Loucy (cell line): ENCODE measurements at regions not wholly inside any gene's neighbourhood (a gene's known extent, or its start where the extent isn't known, plus 50 kb on each side); places are given as distances from the start of the nearest gene placed in this dataset.

Experiments
- H2AFZ ChIP-seq: fragments of 200-600 bp; sonication (generic); 2 replicates; pipeline ENCODE4 v1.6.0; 2016; ENCODE audit warnings: antibody characterized with exemption, mild to moderate bottlenecking, low read length, moderate library complexity
- H3F3A ChIP-seq: fragments of 200-600 bp; 2 replicates; pipeline ENCODE4 v1.6.0; 2016; ENCODE audit warnings: antibody characterized with exemption, low read depth, mild to moderate bottlenecking
- H3K27me3 ChIP-seq: fragments of 200-600 bp; sonication (generic); 2 replicates; pipeline ENCODE4 v1.6.1; 2014; ENCODE audit warnings: low read length, mild to moderate bottlenecking; ENCODE audit not compliant: insufficient read depth, poor library complexity, severe bottlenecking
- H3K36me3 ChIP-seq: fragments of 200-600 bp; sonication (generic); 2 replicates; pipeline ENCODE4 v1.6.1; 2016; ENCODE audit warnings: low read length; ENCODE audit not compliant: insufficient read depth
- H3K4me1 ChIP-seq: fragments of 200-600 bp; sonication (generic); 2 replicates; pipeline ENCODE4 v1.5.1; 2014; ENCODE audit warnings: low read length, mild to moderate bottlenecking; ENCODE audit not compliant: insufficient read depth, poor library complexity, severe bottlenecking
- H3K4me2 ChIP-seq: fragments of 200-600 bp; sonication (generic); 2 replicates; pipeline ENCODE4 v1.6.0; 2014; ENCODE audit warnings: antibody characterized with exemption, low read length, low read depth, mild to moderate bottlenecking; ENCODE audit not compliant: poor library complexity, severe bottlenecking
- H3K4me3 ChIP-seq: fragments of 200-600 bp; sonication (generic); 2 replicates; pipeline ENCODE4 v1.5.1; 2014; ENCODE audit warnings: low read length, mild to moderate bottlenecking, mixed read lengths; ENCODE audit not compliant: poor library complexity, severe bottlenecking
- H3K79me2 ChIP-seq: fragments of 200-600 bp; sonication (generic); 2 replicates; pipeline ENCODE4 v1.6.1; 2014; ENCODE audit warnings: low read length; ENCODE audit not compliant: insufficient read depth
- H3K9ac ChIP-seq: fragments of 200-600 bp; sonication (generic); 2 replicates; pipeline ENCODE4 v1.6.0; 2014; ENCODE audit warnings: mild to moderate bottlenecking, low read depth, low read length, moderate library complexity; ENCODE audit not compliant: poor library complexity, severe bottlenecking
- H3K9me2 ChIP-seq: fragments of 200-600 bp; sonication (generic); replicated peaks from 2 replicates; pipeline ENCODE4 v1.6.1; 2016; ENCODE audit warnings: low read depth, low read length, mixed read lengths
- H3K9me3 ChIP-seq: fragments of 200-600 bp; sonication (generic); 2 replicates; pipeline ENCODE4 v1.6.1; 2014; ENCODE audit warnings: mild to moderate bottlenecking, antibody characterized with exemption, low read length, low read depth; ENCODE audit not compliant: insufficient read depth
- H4K20me1 ChIP-seq: fragments of 200-600 bp; sonication (generic); 2 replicates; pipeline ENCODE4 v1.6.0; 2014; ENCODE audit warnings: antibody characterized with exemption, low read length, mild to moderate bottlenecking; ENCODE audit not compliant: insufficient read depth, poor library complexity, severe bottlenecking
- EZH2phosphoT487 ChIP-seq: fragments of 200-600 bp; IDR thresholded peaks from 2 replicates; pipeline ENCODE4 v1.6.1; 2018; ENCODE audit warnings: antibody characterized with exemption, mild to moderate bottlenecking, moderate library complexity, borderline replicate concordance
- TF ChIP-seq, protein P1 (sequence below): fragments of 200-600 bp; sonication (generic); conservative IDR thresholded peaks from 2 replicates; pipeline ENCODE4 v1.5.1; 2014; ENCODE audit warnings: mild to moderate bottlenecking, antibody characterized with exemption, low read length

DNA sequence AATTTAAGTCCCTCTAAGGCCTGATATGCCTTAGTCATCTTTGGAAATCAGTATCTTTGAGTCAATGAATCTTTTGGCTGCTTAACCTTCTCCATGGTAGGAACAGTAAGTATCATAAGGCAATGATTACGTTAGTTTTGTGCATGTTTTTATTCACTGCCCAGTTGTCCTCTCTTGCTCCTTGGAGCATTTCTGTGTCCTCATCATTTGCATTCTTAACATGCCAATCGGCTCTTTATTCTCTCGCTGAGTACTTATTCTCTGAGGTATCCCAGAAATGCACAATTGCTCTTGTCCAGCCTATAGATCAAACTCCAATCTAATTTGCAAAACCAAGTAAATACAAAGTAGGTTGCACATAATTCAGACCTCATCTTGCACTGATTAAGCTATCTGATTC is 405.0 kb upstream of the IL12A start:
- Histone ChIP-seq H2AFZ (no peak overlapping the region), H3F3A (no peaks in the 10 kb centered on the region), H4K20me1 (no peaks in the 10 kb centered on the region), H3K9me2 (no peaks in the 10 kb centered on the region), H3K27me3 (no peaks in the 10 kb centered on the region), H3K79me2 (no peaks in the 10 kb centered on the region), H3K9me3 (no peaks in the 10 kb centered on the region), H3K36me3 (no peaks in the 10 kb centered on the region), H3K9ac (no peak overlapping the region), H3K4me1 (no peaks in the 10 kb centered on the region), H3K4me3 (no peak overlapping the region), H3K4me2 (no peak overlapping the region)
- TF ChIP-seq, protein P1, sequence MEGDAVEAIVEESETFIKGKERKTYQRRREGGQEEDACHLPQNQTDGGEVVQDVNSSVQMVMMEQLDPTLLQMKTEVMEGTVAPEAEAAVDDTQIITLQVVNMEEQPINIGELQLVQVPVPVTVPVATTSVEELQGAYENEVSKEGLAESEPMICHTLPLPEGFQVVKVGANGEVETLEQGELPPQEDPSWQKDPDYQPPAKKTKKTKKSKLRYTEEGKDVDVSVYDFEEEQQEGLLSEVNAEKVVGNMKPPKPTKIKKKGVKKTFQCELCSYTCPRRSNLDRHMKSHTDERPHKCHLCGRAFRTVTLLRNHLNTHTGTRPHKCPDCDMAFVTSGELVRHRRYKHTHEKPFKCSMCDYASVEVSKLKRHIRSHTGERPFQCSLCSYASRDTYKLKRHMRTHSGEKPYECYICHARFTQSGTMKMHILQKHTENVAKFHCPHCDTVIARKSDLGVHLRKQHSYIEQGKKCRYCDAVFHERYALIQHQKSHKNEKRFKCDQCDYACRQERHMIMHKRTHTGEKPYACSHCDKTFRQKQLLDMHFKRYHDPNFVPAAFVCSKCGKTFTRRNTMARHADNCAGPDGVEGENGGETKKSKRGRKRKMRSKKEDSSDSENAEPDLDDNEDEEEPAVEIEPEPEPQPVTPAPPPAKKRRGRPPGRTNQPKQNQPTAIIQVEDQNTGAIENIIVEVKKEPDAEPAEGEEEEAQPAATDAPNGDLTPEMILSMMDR = no peak
- TF ChIP-seq EZH2phosphoT487 = no peak

DNA sequence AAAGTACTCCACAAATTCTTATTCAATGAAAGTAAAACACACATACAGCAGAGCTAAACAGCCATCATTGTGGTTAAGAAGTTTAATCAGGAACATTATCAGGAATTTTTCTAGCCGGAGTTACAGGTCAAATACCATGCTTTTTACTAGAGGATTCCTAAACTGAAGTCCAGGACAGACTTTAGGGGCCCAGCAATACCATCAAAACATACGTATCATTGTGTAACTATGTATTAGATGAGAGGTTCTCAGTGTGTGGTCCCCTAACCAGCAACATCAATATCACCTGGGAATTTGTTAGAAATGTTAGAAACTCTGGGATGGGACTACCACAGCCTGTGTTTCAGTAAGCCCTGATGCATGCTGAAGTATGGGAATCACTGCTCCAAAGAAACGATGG is 404.2 kb upstream of the IL12A start:
- Histone ChIP-seq H3K4me1 (no peaks in the 10 kb centered on the region), H3F3A (no peaks in the 10 kb centered on the region), H4K20me1 (no peaks in the 10 kb centered on the region), H3K79me2 (no peaks in the 10 kb centered on the region), H3K4me2 (no peak overlapping the region), H3K9ac (no peak overlapping the region), H3K9me3 (no peaks in the 10 kb centered on the region), H3K27me3 (no peaks in the 10 kb centered on the region), H2AFZ (no peak overlapping the region), H3K36me3 (no peaks in the 10 kb centered on the region), H3K4me3 (no peak overlapping the region), H3K9me2 (no peaks in the 10 kb centered on the region)
- TF ChIP-seq, protein P1 = no peak
- TF ChIP-seq EZH2phosphoT487 = no peak

DNA sequence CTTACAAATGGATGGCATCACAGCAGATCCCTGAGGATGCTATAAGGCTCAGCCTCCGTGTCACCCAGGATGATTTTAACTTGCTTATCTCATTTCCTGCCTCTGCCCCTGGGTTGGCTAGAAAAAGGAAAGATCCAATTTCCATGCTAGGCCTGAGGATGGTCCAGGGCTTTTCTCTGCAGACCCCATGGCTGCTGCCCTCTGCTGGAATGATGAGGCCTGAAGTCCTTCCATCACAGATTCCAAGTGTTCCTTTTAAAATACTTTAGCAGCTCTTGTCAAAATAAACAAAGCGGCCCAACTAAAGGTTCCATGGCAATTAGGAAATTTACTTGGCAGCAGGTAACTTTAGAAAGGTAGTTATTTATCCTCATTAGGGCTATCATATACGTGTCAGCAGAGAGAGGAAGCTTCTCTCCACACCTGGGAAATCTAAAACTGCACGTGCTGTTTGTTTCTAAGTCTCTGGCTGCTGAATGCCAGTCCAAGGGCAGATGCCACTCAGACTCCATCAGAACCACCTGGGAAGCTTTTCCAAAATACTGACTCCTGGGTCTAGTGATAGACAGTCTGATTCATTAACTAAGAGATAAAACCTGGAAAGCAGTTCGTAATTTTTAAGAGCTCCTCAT is 401.9 kb upstream of the IL12A start:
- no peaks in the 10 kb centered on the region for H3K4me1 ChIP-seq
- H3K79me2 ChIP-seq = no peaks in the 10 kb centered on the region
- no peak overlapping the region for H3K9ac ChIP-seq
- no peak overlapping the region for H3K4me3 ChIP-seq
- no peaks in the 10 kb centered on the region for H3K36me3 ChIP-seq
- H3K27me3 ChIP-seq = no peaks in the 10 kb centered on the region
- no peak overlapping the region for H2AFZ ChIP-seq
- TF ChIP-seq EZH2phosphoT487 = no peak
- TF ChIP-seq, protein P1 = peak; percentile 39
- no peaks in the 10 kb centered on the region for H3K9me3 ChIP-seq
- H3K9me2 ChIP-seq = no peaks in the 10 kb centered on the region
- H3F3A ChIP-seq = no peaks in the 10 kb centered on the region
- no peak overlapping the region for H3K4me2 ChIP-seq
- H4K20me1 ChIP-seq = no peaks in the 10 kb centered on the region
